Central memory CD8-positive, alpha-beta T cell (primary cell): ENCODE measurements at regions not wholly inside any gene's neighbourhood (a gene's known extent, or its start where the extent isn't known, plus 50 kb on each side); places are given as distances from the start of the nearest gene placed in this dataset.
"Not testable (repeated sequence)": the region's sequence is repeated elsewhere in the genome, so short reads cannot be mapped to it uniquely, and the experiment has no call there.

Experiments
- ATAC-seq: fragments of 150-1000 bp; cut with Tn5 transposase; replicated peaks from 2 replicates; pipeline ENCODE4 v1.10.0; 2022; ENCODE audit warnings: mild to moderate bottlenecking, moderate FRiP score, moderate number of reproducible peaks; ENCODE audit not compliant: poor library complexity, severe bottlenecking; ENCODE audit errors: extremely low read depth
- DNase-seq, 2 donors: peaks; one replicate each; pipeline ENCODE4 v3.0.0; 2021; ENCODE audit warnings: low spot score in 2 of 2
- H3K27ac Mint-ChIP-seq: one replicate; pipeline ENCODE4 v1.8.0; 2022; ENCODE audit warnings: low read depth, mild to moderate bottlenecking, moderate library complexity, mixed read lengths
- H3K27me3 Mint-ChIP-seq: one replicate; pipeline ENCODE4 v1.8.0; 2022; ENCODE audit warnings: mixed read lengths
- H3K36me3 Mint-ChIP-seq: one replicate; pipeline ENCODE4 v1.8.0; 2022; ENCODE audit warnings: mild to moderate bottlenecking, moderate library complexity, mixed read lengths; ENCODE audit not compliant: insufficient read depth
- H3K4me1 Mint-ChIP-seq: one replicate; pipeline ENCODE4 v1.8.0; 2022; ENCODE audit warnings: mixed read lengths
- H3K4me3 Mint-ChIP-seq: one replicate; pipeline ENCODE4 v1.8.0; 2022; ENCODE audit warnings: mild to moderate bottlenecking, moderate library complexity, mixed read lengths
- H3K9me3 Mint-ChIP-seq: one replicate; pipeline ENCODE4 v1.8.0; 2022; ENCODE audit warnings: mixed read lengths

DNA sequence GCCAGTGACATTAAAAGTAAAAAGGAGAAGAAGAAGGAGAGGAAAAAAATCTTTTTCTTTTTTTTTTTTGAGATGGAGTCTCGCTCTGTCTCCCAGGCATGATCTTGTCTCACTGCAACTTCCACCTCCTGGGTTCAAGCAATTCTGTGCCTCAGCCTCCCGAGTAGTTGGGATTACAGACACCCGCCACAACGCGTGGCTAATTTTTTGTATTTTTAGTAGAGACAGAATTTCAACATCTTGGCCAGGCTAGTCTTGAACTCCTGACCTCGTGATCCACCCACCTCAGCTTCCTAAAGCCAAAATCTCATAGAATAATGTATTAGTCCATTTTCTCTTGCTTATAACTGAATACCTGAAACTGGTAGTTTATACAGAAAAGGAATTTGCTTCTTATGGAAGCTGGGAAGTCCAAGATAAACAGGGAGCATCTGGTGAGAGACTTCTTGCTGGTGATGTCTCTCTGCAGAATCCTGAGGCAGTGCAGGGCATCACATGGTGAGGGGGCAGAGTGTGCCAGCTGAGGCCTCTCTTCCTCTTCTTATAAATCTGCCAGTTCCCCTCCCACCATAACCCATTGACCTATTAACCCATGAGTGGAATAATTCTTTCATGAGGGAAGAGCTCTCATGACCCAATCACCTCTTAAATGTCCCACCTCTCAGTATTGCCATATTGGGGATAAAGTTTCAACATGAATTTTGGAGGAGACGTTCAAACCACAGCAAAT lies 466.3 kb downstream of the GADD45G start:
- no peaks in the 10 kb centered on the region for H3K9me3 Mint-ChIP-seq
- peaks cover 76% of the 10 kb centered on the region for H3K27me3 Mint-ChIP-seq
- no peaks in the 10 kb centered on the region for H3K4me1 Mint-ChIP-seq

GRCh38 chr9:90073186-90073945 lies 468.6 kb downstream of the GADD45G start:
- Mint-ChIP-seq H3K36me3 (no peaks in the 10 kb centered on the region), H3K4me1 (no peaks in the 10 kb centered on the region), H3K9me3 (no peaks in the 10 kb centered on the region), H3K4me3 (no peak overlapping the region), H3K27ac (no peak overlapping the region), H3K27me3 (peaks cover 79% of the 10 kb centered on the region)
- DNase-seq (no peak), ATAC-seq (no peak)

More for the DNA sequence above, 466.3 kb downstream of the GADD45G start:
- H3K27ac Mint-ChIP-seq = no peak overlapping the region
- H3K4me3 Mint-ChIP-seq = no peak overlapping the region
- no peaks in the 10 kb centered on the region for H3K36me3 Mint-ChIP-seq
- DNase-seq (no peak), ATAC-seq (no peak)

- ATAC-seq = no peak
- DNase-seq = no peak
- Mint-ChIP-seq H3K4me3 (no peak overlapping the region), H3K9me3 (no peaks in the 10 kb centered on the region), H3K4me1 (no peaks in the 10 kb centered on the region), H3K27me3 (peaks cover 76% of the 10 kb centered on the region), H3K27ac (no peak overlapping the region), H3K36me3 (no peaks in the 10 kb centered on the region)
These were observed 469.6 kb downstream of the GADD45G start for GRCh38 chr9:90074316-90074962.

DNA sequence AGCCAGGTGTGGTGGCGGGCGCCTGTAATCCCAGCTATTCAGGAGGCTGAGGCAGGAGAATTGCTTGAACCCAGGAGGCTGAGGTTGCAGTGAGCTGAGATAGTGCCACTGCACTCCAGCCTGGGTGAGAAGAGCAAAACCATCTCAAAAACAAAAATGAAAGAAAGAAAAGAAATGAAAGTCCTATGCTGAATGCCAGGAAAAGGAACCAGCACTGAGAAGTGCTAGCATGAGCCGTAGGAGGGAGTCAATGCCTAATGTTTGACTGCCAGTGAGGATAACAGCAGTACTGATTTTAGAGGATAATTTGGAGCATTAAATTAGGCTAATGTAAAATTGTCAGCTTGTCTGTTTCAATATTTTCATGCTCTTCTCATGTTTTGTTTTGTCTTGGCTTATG lies 472.8 kb downstream of the GADD45G start:
- not testable (repeated sequence) for H3K36me3 Mint-ChIP-seq, H3K4me1 Mint-ChIP-seq, H3K27ac Mint-ChIP-seq, DNase-seq, H3K9me3 Mint-ChIP-seq, ATAC-seq, H3K4me3 Mint-ChIP-seq
- H3K27me3 Mint-ChIP-seq = peaks cover 65% of the 10 kb centered on the region

- Mint-ChIP-seq H3K4me3 (no peak overlapping the region), H3K4me1 (no peaks in the 10 kb centered on the region), H3K36me3 (no peaks in the 10 kb centered on the region), H3K27ac (no peak overlapping the region), H3K9me3 (no peaks in the 10 kb centered on the region), H3K27me3 (peaks cover 60% of the 10 kb centered on the region)
- DNase-seq (no peak), ATAC-seq (no peak)
These were observed 474.2 kb downstream of the GADD45G start for GRCh38 chr9:90078988-90079421.

GRCh38 chr9:90085633-90086032 lies 480.8 kb downstream of the GADD45G start:
- Mint-ChIP-seq H3K27ac (no peak overlapping the region), H3K27me3 (peaks cover 43% of the 10 kb centered on the region), H3K4me1 (no peaks in the 10 kb centered on the region), H3K9me3 (no peaks in the 10 kb centered on the region), H3K36me3 (no peaks in the 10 kb centered on the region), H3K4me3 (no peak overlapping the region)
- DNase-seq = no peak
- no peak for ATAC-seq

- H3K9me3 Mint-ChIP-seq = no peaks in the 10 kb centered on the region
- H3K27ac Mint-ChIP-seq = no peak overlapping the region
- no peak overlapping the region for H3K4me3 Mint-ChIP-seq
- no peaks in the 10 kb centered on the region for H3K36me3 Mint-ChIP-seq
- no peaks in the 10 kb centered on the region for H3K4me1 Mint-ChIP-seq
- DNase-seq (no peak), ATAC-seq (no peak)
- peaks cover 48% of the 10 kb centered on the region for H3K27me3 Mint-ChIP-seq
These were observed 481.3 kb downstream of the GADD45G start for GRCh38 chr9:90086101-90086511.

- Mint-ChIP-seq H3K4me3 (no peak overlapping the region), H3K9me3 (no peaks in the 10 kb centered on the region), H3K27me3 (peaks cover 70% of the 10 kb centered on the region), H3K4me1 (peaks cover 4% of the 10 kb centered on the region), H3K27ac (no peak overlapping the region), H3K36me3 (peaks cover 3% of the 10 kb centered on the region)
- DNase-seq (no peak), ATAC-seq (no peak)
These were observed 483.6 kb downstream of the GADD45G start for GRCh38 chr9:90088434-90088833.

GRCh38 chr9:90088856-90089255 lies 484.0 kb downstream of the GADD45G start:
- H3K27me3 Mint-ChIP-seq = peaks cover 74% of the 10 kb centered on the region
- H3K9me3 Mint-ChIP-seq = no peaks in the 10 kb centered on the region

GRCh38 chr9:90090997-90091396 lies 486.2 kb downstream of the GADD45G start:
- no peak for ATAC-seq
- H3K4me3 Mint-ChIP-seq = no peak overlapping the region
- H3K9me3 Mint-ChIP-seq = no peaks in the 10 kb centered on the region
- peaks cover 4% of the 10 kb centered on the region for H3K4me1 Mint-ChIP-seq
- H3K27ac Mint-ChIP-seq = no peak overlapping the region
- no peak for DNase-seq
- peaks cover 71% of the 10 kb centered on the region for H3K27me3 Mint-ChIP-seq
- H3K36me3 Mint-ChIP-seq = peaks cover 3% of the 10 kb centered on the region

More at GRCh38 chr9:90088856-90089255, 484.0 kb downstream of the GADD45G start:
- no peak for DNase-seq
- Mint-ChIP-seq H3K27ac (no peak overlapping the region), H3K4me1 (peaks cover 4% of the 10 kb centered on the region), H3K4me3 (no peak overlapping the region), H3K36me3 (peaks cover 3% of the 10 kb centered on the region)
- no peak for ATAC-seq

GRCh38 chr9:90092508-90092907 lies 487.7 kb downstream of the GADD45G start:
- Mint-ChIP-seq H3K27me3 (peaks cover 58% of the 10 kb centered on the region), H3K36me3 (peaks cover 3% of the 10 kb centered on the region), H3K9me3 (no peaks in the 10 kb centered on the region), H3K4me1 (peaks cover 4% of the 10 kb centered on the region), H3K27ac (no peak overlapping the region), H3K4me3 (no peak overlapping the region)
- ATAC-seq = no peak
- DNase-seq = no peak

DNA sequence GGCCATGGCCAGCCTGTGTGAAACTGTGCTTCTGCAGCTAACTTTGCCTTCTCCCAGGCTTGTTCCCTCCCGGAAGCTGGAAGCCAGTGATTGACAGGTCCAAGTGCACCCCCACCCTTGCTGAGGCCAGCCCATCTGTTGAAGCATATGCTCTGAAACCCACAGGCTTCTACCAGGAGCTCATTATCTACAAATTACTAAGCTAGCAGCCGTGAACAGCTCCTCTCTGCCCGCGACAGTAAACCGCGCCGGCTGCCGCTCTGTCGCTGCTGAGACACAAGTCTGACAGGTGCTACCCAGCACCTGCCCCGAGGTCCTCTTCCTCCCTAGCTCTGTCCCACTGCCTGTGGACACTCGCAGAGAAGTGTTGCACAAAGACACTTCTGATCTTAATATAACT lies 490.9 kb downstream of the GADD45G start:
- DNase-seq = no peak
- no peak overlapping the region for H3K27ac Mint-ChIP-seq
- H3K36me3 Mint-ChIP-seq = peaks cover 3% of the 10 kb centered on the region
- H3K9me3 Mint-ChIP-seq = no peaks in the 10 kb centered on the region
- peaks cover 4% of the 10 kb centered on the region for H3K4me1 Mint-ChIP-seq
- H3K4me3 Mint-ChIP-seq = no peak overlapping the region
- peaks cover 32% of the 10 kb centered on the region for H3K27me3 Mint-ChIP-seq
- no peak for ATAC-seq
